ENCODE measurements at regions not wholly inside any gene's neighbourhood (a gene's known extent, or its start where the extent isn't known, plus 50 kb on each side); places are given as distances from the start of the nearest gene placed in this dataset.

DNA sequence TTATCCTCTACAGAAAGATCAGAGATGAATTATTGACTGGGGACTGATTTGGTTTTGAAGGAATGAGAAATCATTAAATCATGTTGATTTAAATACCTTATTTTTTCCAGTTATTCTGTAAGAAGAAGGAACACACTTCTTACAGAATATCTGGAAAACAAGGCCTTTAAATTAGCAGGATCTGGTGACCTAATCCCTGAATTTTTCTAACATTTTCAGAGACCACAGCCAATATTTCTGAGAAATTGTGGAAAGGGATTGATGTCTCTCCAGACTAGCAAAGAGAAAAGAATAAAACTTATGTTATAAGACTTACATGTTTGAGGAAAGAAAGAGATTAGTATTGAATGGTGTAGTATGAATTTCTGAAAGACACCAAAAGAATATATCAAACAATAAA is 104.0 kb downstream of the KCNE4 start:
- no peak for DNase-seq (ENCODE audit: low read depth)
- TF ChIP-seq, protein P1, sequence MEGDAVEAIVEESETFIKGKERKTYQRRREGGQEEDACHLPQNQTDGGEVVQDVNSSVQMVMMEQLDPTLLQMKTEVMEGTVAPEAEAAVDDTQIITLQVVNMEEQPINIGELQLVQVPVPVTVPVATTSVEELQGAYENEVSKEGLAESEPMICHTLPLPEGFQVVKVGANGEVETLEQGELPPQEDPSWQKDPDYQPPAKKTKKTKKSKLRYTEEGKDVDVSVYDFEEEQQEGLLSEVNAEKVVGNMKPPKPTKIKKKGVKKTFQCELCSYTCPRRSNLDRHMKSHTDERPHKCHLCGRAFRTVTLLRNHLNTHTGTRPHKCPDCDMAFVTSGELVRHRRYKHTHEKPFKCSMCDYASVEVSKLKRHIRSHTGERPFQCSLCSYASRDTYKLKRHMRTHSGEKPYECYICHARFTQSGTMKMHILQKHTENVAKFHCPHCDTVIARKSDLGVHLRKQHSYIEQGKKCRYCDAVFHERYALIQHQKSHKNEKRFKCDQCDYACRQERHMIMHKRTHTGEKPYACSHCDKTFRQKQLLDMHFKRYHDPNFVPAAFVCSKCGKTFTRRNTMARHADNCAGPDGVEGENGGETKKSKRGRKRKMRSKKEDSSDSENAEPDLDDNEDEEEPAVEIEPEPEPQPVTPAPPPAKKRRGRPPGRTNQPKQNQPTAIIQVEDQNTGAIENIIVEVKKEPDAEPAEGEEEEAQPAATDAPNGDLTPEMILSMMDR (IDR thresholded peaks at IDR 0.05; ENCODE audit: insufficient read depth, low read depth, low read length, missing control alignments) = no peak
- H3K4me3 ChIP-seq (ENCODE audit: low read depth, low read length) = no peak overlapping the region

DNA sequence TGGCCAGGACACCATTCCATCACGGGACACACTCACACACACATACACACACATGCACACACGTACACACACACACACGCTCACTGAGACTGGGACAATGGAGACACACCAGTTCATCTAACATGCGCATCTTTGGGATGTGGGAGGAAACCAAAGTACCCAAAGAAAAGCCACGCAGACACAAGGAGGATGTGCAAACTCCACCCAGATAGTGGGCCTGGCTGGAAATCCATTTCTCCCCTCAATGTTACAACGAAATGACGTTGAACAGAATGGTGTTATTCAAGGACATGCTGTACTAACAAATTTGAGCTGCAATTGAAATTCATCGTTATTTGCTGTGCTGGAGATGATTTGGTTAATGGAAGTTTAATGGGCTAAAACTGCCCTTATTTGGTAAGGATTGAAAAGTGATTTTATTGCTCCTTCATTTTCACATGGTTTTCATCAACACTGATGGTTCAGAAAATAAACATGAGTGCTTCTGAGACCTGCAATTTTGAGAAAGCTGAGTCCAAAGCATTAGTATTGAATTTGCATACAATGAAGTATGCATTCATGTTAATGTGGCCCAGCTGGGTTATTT is 110.0 kb downstream of the KCNE4 start:
- no peak for DNase-seq (ENCODE audit: low read depth)
- TF ChIP-seq, protein P1 (IDR thresholded peaks at IDR 0.05; ENCODE audit: insufficient read depth, low read depth, low read length, missing control alignments) = no peak
- no peak overlapping the region for H3K4me3 ChIP-seq (ENCODE audit: low read depth, low read length)

DNA sequence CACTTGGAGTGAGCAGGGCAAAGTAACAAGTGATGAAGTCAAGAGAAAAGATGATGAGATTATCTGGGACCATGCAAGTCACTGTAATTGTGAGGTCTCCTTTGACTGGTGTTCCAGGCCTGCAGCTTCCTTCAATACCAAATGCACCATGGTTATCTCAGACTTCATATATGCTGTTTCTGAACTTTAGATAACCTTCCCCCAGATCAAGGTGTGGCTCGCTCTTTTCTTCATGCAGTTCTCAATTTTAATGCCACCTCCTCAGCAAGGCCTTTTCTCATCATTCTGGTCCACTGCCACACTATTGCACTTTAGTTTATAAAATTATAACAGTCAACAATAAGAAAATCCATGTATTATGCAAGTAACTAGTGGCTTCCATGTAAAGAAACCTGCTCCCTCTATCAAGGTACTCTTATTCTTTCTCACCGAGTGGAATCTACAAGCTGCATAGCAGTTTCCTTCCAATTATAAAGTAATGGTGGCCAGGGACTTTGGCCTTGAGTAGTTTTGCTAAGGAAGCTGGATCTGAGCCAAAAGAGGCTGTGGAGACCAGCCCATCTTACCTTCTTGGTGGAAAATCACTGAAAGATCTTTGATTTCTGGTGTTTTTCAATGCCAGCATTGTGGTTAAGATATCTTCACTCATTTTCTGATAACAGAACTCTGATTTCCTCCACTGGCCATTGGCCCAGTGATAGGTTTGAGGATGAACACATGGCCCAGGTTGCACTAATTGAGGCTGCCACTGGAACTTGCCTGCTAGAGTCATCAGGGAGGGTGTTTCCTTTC is 113.6 kb downstream of the KCNE4 start:
- DNase-seq (ENCODE audit: low read depth) = no peak
- no peak overlapping the region for H3K4me3 ChIP-seq (ENCODE audit: low read depth, low read length)
- TF ChIP-seq, protein P1 (IDR thresholded peaks at IDR 0.05; ENCODE audit: insufficient read depth, low read depth, low read length, missing control alignments) = no peak

DNA sequence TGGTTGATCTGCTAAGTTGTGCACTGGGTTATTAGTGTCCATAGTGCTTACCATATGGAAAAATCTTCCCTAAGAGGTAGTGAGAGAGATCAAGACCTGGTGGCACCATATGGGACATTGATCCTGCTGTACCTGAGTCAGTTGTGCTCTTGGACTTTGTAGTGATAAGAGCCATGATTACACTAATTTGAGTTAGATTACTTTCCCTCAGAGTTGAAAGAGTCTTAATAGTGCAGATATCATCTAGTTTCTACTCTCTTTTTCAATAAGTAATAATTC is 114.2 kb downstream of the KCNE4 start:
- no peak overlapping the region for H3K4me3 ChIP-seq (ENCODE audit: low read depth, low read length)
- TF ChIP-seq, protein P1 (IDR thresholded peaks at IDR 0.05; ENCODE audit: insufficient read depth, low read depth, low read length, missing control alignments) = no peak
- no peak for DNase-seq (ENCODE audit: low read depth)

DNA sequence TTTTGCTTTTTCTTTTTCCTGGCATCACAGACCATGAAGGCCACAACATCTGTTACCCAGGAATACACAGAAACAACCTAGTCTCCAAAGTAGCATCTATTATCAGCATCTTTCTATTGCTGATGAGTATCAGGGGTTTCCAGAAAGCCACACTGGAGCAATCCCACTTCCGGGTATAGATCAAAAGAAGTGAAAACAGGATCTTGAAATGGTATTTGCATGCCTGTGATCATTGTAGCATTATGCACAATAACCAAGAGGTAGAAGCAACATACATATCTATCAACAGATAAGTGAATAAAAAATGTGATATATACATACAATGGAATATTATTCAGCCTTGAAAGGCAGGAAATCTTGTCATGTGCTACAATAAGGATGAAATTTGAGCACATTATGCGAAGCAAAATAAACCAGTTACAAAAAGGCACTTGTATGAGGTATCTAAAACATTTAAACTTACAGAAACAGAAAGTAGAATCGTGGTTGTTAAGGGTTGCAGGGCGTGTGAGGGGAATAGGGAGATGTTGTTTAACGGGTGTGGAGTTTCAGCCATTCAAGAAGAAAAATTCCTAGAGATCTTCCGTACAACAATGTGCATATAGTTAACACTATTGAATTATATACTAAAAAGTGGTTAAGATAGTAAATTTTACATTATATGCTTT is 115.1 kb downstream of the KCNE4 start:
- peak overlapping the region; percentile 17; the same call in 1 of the 2 replicates for H3K4me3 ChIP-seq (ENCODE audit: low read depth, low read length)
- DNase-seq (ENCODE audit: low read depth) = peak; percentile 62
- TF ChIP-seq, protein P1 (IDR thresholded peaks at IDR 0.05; ENCODE audit: insufficient read depth, low read depth, low read length, missing control alignments) = no peak

DNA sequence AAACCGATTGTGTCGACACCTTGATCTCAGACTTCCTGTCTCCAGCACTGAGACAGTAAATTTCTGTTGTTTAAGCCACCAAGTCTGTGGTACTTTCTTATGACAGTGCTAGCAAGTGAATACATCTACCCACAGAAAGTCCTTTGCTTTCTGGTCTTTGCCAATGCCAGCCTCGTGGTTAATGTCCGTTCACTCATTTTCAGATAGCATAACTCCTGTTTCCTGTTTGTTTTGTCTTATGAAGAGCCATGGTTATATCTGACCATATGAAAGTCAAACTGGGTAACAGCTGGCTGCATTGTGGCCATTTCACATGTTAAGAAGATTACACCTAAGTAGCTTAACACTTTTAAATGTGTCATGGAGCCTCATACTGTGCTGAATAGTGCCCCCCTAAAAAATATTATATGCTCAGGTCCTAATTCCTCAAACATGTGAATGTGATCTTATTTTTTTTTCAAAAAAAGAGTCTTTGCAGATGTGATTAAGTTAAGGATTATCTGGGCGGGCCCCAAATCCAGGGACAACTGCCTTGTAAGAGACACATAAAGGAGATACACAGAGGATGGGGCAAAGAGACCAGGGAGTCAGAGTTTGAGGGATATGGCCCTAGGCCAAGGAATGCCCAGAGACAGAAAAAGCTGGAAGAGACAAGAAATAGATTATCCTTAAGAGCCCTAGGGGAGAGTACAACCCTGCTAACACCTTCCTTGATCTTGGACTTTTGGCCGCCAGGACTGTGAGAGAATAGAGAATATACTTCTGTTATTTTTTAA is 118.0 kb downstream of the KCNE4 start:
- DNase-seq (ENCODE audit: low read depth) = peak; percentile 92
- TF ChIP-seq, protein P1 (IDR thresholded peaks at IDR 0.05; ENCODE audit: insufficient read depth, low read depth, low read length, missing control alignments) = no peak
- H3K4me3 ChIP-seq (ENCODE audit: low read depth, low read length) = no peak overlapping the region
